ENCODE measurements at regions not wholly inside any gene's neighbourhood (a gene's known extent, or its start where the extent isn't known, plus 50 kb on each side); places are given as distances from the start of the nearest gene placed in this dataset.

DNA sequence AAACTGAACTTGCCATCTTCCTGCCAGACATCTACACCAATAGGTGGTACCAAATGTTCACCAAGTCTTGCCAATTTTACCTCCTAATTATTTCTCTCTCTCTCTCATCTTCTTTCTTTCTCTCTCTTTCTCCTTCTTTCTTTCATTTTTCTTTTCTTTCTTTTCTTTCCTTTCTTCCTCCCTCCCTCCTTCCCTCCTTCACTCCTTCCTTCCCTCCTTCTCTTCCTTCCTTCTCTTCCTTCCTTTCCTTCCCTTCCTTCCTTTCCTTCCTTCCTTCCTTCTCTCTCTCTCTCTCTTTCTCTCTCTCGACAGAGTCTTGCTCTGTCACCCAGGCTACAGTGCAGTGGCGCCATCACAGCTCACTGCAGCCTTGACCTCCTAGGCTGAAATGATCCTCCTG lies 55.4 kb upstream of the PSMA6 start:
- TF ChIP-seq, protein P1, sequence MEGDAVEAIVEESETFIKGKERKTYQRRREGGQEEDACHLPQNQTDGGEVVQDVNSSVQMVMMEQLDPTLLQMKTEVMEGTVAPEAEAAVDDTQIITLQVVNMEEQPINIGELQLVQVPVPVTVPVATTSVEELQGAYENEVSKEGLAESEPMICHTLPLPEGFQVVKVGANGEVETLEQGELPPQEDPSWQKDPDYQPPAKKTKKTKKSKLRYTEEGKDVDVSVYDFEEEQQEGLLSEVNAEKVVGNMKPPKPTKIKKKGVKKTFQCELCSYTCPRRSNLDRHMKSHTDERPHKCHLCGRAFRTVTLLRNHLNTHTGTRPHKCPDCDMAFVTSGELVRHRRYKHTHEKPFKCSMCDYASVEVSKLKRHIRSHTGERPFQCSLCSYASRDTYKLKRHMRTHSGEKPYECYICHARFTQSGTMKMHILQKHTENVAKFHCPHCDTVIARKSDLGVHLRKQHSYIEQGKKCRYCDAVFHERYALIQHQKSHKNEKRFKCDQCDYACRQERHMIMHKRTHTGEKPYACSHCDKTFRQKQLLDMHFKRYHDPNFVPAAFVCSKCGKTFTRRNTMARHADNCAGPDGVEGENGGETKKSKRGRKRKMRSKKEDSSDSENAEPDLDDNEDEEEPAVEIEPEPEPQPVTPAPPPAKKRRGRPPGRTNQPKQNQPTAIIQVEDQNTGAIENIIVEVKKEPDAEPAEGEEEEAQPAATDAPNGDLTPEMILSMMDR (IDR thresholded peaks at IDR 0.05): no peak
- TF ChIP-seq POLR2AphosphoS5 (IDR thresholded peaks at IDR 0.05) (no peak), POLR2A (IDR thresholded peaks at IDR 0.05) (no peak)

All from breast epithelium (tissue), 3 donors.